ENCODE measurements at regions not wholly inside any gene's neighbourhood (a gene's known extent, or its start where the extent isn't known, plus 50 kb on each side); places are given as distances from the start of the nearest gene placed in this dataset.

DNA sequence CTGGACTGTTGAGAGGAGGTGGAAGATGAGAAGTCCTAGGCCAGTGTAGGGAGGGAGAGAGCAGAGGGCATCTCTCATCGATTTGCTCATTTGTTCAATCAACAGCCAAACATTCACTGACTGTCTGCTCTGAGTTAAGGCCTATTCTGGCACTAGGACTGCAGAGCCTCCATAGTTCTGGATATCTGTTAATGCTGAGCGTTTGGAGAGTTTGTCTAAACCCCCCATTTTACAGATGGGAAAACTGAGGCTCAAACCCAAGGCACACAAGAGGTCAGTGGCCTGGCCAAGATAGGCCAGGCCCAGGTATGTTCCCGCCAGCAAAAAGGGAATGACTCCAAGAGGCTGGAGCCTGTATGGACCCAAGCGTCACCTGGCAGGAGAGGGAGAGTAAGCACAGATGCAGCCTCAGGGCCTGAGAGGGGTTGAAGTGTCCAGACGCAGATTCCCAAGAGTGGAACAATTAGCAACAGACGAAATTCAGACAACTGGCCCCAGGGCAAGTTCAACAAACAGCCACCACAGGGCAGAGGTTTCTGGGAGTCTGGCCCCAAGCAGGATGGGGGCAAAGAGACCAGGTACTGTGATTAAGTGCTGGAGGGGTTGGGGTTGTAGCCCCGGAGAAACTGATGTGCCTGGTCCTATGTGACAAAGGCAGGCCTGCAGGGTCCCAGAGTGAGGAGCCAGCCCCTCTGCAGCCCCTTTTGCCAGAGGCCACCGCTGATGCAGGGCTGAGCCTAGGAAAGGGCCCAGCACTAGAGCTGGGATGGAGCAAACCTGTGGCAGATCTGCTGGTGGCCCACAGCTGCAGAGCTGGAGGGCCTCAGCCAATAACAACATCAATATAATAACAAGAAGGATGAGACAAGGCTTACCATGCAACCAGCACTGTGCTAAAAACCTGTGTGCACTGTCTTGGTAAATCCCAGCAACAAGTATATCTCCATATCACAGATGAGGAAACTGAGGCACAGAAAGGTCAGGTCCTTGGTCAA lies 245.1 kb upstream of the TLE3 start:
- no peak for ATAC-seq

- ATAC-seq, result no peak
These were observed 244.4 kb upstream of the TLE3 start for GRCh38 chr15:70342141-70342540.

DNA sequence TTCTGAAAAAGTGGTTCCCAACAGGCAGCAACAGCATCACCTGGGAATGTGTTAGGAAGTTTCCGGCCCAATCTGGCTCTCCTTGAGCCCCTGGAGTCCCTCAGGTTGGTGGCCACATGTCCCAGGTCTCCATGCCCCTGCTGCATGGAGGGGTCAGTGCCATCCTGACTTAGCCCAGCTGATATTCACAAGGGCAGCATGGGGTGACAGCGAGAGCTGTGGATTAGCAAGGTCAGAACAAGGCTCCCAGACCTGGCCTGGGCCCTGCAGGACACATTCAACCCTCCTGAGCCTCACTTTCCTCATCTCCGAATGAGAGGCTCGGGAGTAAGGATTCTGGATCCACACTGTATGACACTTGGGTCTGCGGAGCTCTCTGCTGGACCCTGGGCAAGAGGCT lies 243.8 kb upstream of the TLE3 start:
- no peak for ATAC-seq

GRCh38 chr15:70340494-70340870 lies 242.8 kb upstream of the TLE3 start:
- ATAC-seq, result no peak

GRCh38 chr15:70339571-70340493 lies 242.1 kb upstream of the TLE3 start:
- no peak for ATAC-seq

DNA sequence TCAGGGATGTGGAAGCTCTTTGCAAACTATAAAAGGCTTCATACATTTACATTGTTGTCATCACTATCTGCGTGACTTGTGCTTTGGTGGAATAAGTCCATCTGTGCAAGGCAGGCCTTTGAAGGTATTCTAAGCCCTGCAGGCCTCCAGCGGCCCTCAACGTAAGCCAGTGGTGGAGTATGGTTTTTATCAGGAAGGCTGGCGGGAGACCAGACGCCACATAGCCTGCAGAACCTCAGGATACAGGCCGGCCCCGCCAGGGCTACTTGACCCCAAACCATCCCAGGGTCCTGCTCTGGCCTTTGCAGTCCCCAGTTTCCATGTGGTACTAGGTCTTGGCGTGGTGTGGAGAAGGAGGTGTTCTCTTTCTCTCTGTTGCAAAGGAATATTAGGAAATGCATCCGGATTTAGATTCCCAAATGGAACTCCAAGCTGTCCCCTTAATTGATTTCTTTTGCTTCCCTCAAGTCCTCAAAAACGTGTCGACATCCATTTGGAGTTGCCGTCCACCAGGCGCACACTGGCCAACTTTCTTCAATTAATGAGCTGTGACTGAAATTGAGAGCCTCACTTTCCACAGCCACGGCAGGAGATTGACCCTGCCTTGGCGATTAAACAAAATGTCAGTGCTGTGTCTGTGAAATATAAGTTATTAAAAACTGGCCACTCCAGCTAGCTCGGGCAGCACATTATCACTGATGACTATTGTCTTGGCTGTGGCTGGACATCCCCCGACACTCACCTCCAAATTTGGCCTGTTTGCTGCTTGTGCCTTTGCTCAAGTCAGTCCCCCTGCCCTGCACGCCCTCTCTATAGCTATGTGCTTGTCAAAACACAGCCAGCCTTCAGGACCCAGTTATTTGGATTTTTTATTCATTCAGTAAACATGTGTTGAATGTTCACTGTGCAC lies 239.8 kb upstream of the TLE3 start:
- ATAC-seq, result no peak

DNA sequence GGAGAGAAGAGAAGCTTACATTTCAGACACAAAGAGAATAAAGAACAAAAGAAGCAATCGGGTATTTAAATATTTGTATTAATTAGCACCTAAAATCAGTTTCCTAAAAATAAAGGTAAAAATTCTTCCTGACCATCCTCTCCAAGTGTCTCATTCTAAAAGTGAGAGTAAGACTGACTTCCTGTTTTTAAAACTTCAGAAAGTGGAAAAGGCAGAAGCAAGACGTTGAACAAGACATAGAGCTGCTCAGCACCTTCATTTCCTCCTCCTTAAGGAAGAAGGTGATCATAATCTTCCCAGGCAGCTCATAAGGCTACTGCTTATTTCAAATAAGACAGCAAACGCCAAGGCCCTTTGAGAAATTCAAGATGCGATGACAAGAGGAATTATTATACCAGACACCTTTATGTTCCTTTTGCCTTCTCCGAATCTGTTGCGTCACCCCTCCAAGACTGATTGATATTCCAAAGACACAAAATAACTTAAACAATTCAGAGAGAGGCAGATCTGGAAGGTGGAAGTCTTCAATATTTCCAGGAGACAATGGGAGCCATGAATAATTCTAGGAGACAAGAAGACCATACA lies 238.8 kb upstream of the TLE3 start:
- no peak for ATAC-seq

GRCh38 chr15:70334286-70334685 lies 236.6 kb upstream of the TLE3 start:
- ATAC-seq, result no peak

DNA sequence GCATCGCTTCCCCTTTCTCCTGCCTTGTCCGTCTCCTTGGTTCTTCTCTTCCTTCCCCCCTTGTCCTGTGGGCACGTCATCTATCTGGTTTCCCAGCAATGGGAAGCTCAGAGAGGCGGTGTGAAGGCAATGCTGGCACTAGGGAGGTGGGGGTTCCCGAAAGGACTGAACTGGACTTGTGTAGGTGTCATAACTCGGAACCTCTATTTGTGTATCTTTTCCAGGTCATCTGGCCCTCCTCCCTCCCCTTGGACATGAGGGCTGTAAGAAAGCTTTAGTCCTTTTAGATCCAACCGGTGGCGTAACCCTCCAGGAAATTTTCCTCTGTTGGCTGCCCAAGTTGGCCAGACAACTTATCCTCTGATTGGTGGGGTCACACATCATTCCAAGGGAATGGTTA lies 231.5 kb upstream of the TLE3 start:
- ATAC-seq, result no peak

DNA sequence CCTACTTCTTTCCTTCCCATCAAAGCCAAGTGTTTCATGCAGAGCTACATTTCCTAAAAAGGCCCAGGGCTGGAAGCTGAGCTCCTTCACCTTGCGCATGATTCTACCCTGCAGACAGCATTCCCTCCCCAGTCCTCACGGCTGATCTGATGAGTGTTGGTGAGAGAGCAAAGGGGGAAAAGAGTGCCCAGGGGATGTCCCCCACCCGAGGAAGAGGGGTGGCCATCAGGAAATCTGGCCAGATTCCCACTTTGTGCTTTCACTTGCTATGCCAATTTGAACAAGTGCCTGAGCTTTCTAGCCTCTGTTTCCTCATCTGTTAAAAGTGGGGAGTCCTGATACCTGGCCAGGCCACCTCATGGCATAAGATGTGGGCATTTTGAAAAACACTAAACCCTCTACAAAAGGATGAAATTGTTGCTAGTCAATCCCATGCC lies 231.0 kb upstream of the TLE3 start:
- no peak for ATAC-seq

GRCh38 chr15:70327856-70328678 lies 230.3 kb upstream of the TLE3 start:
- ATAC-seq, result no peak

DNA sequence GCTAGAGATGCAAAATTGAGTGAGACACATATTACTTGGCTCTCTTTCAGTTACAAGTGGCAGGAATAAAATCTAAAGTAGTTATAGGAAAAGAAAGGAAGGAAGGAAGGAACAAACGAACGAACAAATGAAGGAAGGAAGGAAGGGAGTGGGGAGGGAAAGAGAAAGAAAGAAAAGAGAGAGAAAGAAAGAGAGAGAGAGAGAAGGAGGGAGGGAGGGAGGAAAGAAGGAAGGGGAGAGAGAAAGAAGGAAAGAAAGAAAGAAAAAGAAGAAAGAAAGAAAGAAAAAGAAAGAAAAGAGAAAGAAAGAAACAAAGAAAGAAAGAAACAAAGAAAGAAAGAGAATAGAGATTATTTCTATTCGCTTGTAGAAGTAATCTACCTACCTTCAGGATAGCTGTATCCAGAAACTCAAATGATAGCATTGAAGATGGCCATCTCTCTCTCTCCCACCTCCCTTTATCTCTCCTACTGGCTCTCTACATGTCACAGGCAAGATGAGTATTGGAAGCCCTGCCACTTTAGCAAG lies 229.7 kb upstream of the TLE3 start:
- ATAC-seq, result no peak

- no peak for ATAC-seq
These were observed 226.6 kb upstream of the TLE3 start for GRCh38 chr15:70324001-70324974.

DNA sequence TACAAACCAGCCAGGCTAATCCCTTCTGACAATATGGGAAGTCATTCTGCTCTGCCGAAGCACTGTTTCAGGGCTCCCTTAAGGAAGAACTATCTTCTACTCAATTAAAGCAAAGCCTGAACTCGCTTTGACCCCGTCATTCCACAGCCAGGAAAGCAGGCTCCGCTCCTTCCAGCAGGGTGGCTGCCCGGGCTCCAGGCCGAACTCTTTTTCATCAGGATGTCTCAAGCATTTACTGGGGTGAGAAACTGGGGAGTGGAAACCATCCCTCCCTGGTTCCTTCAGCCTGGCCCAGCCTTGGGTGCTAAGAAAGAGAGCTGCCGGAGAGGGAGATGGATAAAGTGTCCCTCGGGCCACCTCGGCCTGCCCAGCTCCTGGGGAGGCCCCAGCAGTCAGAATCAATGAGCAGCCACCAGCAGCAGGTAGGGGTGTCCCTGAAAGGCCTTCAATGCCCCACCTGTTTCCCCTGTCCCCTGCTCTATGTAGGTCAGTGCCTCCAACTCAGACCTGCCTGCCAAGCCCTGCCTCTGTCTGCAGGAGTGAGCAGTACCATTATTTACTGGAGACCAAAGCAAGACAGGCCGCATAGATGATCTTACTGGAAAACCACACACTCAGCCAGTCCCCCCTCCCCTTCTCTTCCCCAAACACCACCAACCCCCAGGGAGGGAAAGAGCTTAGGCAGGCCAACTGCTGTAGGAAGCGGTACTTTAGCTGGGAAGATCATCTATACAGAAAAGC lies 225.6 kb upstream of the TLE3 start:
- no peak for ATAC-seq

DNA sequence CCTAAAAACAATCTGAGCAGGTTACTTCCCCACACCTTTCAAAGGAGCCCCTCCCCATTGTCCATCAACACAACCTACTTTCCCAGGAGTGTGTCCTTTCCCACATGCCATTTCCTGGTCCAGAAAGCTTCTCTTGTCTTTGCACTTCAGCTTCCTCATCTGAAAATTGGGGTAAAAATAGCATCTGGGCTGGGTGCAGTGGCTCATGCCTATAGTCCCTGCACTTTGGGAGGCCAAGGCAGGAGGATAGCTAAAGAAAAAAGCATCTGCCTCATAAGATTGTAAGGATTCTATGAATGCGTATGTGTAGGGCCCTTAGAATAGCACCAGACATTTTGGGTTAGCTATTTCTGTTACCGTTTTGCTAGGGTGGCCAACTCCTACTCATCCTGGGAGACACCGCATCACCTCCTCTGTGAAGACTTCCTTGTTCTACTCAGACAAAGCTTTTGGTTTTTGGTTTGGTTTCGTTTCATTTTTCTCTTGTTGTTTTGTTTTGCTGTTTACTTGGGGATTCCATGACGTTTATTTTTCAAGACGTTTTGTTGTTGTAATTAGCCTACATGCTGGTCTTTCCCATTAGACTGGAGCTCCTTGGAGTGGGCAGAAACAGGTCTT lies 224.4 kb upstream of the TLE3 start:
- no peak for ATAC-seq

GRCh38 chr15:70321172-70321819 lies 223.6 kb upstream of the TLE3 start:
- no peak for ATAC-seq

DNA sequence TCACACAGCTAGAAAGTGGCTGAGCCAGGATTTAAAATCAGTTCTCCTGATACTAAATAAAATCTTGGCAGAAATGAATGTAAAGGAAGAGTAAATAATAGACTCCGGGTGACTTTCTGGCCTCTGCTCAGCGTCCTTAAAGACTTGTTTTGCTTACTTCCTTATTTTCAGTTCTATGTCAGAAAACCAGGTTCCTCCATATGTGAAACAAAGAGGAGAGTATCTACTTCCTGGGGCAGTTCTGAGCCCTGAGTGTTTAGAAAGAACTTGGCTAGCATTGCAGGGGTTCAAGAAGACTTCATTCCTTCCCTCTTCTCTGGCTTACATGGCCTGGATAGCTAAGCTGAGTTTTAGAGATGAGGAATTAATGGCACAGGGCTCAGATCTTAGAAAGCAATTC lies 222.8 kb upstream of the TLE3 start:
- no peak for ATAC-seq

- no peak for ATAC-seq
These were observed 222.4 kb upstream of the TLE3 start for GRCh38 chr15:70320077-70320476.
